ENCODE measurements at regions not wholly inside any gene's neighbourhood (a gene's known extent, or its start where the extent isn't known, plus 50 kb on each side); places are given as distances from the start of the nearest gene placed in this dataset.

DNA sequence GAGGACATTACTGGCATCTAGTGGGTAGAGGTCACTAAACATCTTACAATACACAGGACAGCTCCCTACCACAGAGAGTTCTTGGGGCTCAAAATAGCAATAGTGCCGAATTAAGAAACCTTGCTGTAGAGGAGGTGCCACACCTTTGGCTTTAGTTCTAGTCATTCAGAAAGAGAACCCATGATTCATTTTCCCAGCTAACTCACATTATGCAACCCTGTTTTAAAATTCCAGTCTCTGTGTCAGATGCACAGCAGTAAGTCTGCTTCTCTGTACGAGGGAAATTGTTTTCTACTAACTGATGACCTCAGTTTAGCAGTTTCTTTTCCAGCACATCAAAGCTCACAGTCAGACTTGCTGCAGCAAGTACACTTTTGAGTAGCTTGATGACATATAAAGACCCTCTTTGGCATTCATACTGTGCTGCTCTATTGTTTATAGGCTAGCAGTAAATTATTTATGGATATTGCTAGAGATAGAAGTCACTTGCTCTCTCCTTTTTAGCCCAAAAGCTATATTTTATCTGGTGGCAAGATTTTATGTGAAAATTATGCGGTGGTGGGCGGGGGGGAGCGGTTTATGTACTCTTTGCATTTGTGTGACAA, 487.8 kb upstream of the MAGEB18 start:
- Histone ChIP-seq H3K14ac (ENCODE audit: insufficient read length) (no peak overlapping the region), H3K9ac (replicated peaks in 1 of 4; ENCODE audit: extremely low read depth in 1 of 4, low read depth in 3 of 4, low read length in 3 of 4) (no peak overlapping the region), H2BK120ac (replicated peaks; ENCODE audit: low read depth, low read length) (no peak overlapping the region), H3K23me2 (ENCODE audit: low read depth, low read length) (no peaks in the 10 kb centered on the region), H3K4me1 (replicated peaks in 1 of 4; ENCODE audit: control insufficient read depth in 3 of 4, insufficient read depth in 4 of 4, low read length in 3 of 4) (no peaks in the 10 kb centered on the region), H2AFZ (ENCODE audit: low read length) (no peak overlapping the region), H3K4ac (replicated peaks; ENCODE audit: insufficient read length, low read depth, low read length) (no peak overlapping the region), H3K4me3 (ENCODE audit: extremely low read depth in 1 of 4, insufficient read depth in 2 of 4, low read depth in 3 of 4, low read length in 4 of 4) (no peak overlapping the region), H3K9me3 (ENCODE audit: insufficient read depth in 2 of 2, low read depth in 1 of 2, low read length in 1 of 2) (no peaks in the 10 kb centered on the region), H3K79me2 (ENCODE audit: control insufficient read depth in 1 of 2, insufficient read depth in 2 of 2, low read length in 2 of 2) (no peaks in the 10 kb centered on the region), H3K79me1 (ENCODE audit: low read depth, low read length) (no peaks in the 10 kb centered on the region), H4K91ac (replicated peaks; ENCODE audit: insufficient read length, low read length) (no peak overlapping the region), H2BK20ac (ENCODE audit: low read length) (no peak overlapping the region), H3K36me3 (ENCODE audit: control insufficient read depth in 2 of 4, insufficient read depth in 4 of 4, low read length in 3 of 4) (no peaks in the 10 kb centered on the region), H3K56ac (replicated peaks; ENCODE audit: insufficient read length, low read depth, low read length) (no peak overlapping the region), H2BK15ac (ENCODE audit: low read length) (no peak overlapping the region), H4K5ac (ENCODE audit: insufficient read length, low read depth, low read length) (no peak overlapping the region), H2AK5ac (ENCODE audit: low read depth, low read length) (no peak overlapping the region), H3K4me2 (ENCODE audit: insufficient read depth in 1 of 2, low read depth in 2 of 2, low read length in 2 of 2) (no peak overlapping the region), H3K18ac (ENCODE audit: extremely low read depth, low read length) (no peak overlapping the region), H4K20me1 (replicated peaks in 1 of 2; ENCODE audit: control insufficient read depth in 1 of 2, insufficient read depth in 2 of 2, low read length in 2 of 2) (no peaks in the 10 kb centered on the region), H4K8ac (ENCODE audit: extremely low read depth, insufficient read depth, low read length) (no peak overlapping the region), H2BK12ac (ENCODE audit: low read depth, low read length) (no peak overlapping the region), H2BK5ac (ENCODE audit: low read depth, low read length) (no peak overlapping the region), H3K27ac (ENCODE audit: low read depth, low read length) (no peak overlapping the region), H3K23ac (ENCODE audit: insufficient read length) (no peak overlapping the region), H3K27me3 (replicated peaks in 1 of 4; ENCODE audit: control insufficient read depth in 3 of 4, extremely low read depth in 1 of 4, insufficient read depth in 3 of 4, low read length in 3 of 4) (no peaks in the 10 kb centered on the region)
- WGBS, 2 experiments (ENCODE audit: extremely low coverage in 1 of 2, insufficient coverage in 1 of 2, insufficient read length in 1 of 2, insufficient replicate concordance in 2 of 2, low coverage in 1 of 2, low lambda C conversion rate in 2 of 2, missing lambda C conversion rate in 1 of 2), result 87% methylated on average over 2 of the region's 5 CpGs; no CpG with 5 or more reads in 1 of the 2 experiments
- FAIRE-seq (no peak), DNase-seq (ENCODE audit: low read depth in 1 of 2, low spot score in 2 of 2) (no peak)
- ChIA-PET CTCF (ENCODE audit: partially characterized antibody) (no interaction called here), POLR2A (ENCODE audit: partially characterized antibody) (no interaction called here)
- TF ChIP-seq NRF1 (IDR thresholded peaks at IDR 0.05; ENCODE audit: low read depth, low read length), result no peak
- TF ChIP-seq RAD21 (IDR thresholded peaks at IDR 0.05 in 1 of 2, conservative IDR thresholded peaks at IDR 0.05 in 1 of 2; ENCODE audit: low read depth in 2 of 2, low read length in 2 of 2), result no peak
- TF ChIP-seq, protein P1, sequence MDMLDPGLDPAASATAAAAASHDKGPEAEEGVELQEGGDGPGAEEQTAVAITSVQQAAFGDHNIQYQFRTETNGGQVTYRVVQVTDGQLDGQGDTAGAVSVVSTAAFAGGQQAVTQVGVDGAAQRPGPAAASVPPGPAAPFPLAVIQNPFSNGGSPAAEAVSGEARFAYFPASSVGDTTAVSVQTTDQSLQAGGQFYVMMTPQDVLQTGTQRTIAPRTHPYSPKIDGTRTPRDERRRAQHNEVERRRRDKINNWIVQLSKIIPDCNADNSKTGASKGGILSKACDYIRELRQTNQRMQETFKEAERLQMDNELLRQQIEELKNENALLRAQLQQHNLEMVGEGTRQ (IDR thresholded peaks at IDR 0.05; ENCODE audit: low read length), result no peak
- TF ChIP-seq, protein P2, sequence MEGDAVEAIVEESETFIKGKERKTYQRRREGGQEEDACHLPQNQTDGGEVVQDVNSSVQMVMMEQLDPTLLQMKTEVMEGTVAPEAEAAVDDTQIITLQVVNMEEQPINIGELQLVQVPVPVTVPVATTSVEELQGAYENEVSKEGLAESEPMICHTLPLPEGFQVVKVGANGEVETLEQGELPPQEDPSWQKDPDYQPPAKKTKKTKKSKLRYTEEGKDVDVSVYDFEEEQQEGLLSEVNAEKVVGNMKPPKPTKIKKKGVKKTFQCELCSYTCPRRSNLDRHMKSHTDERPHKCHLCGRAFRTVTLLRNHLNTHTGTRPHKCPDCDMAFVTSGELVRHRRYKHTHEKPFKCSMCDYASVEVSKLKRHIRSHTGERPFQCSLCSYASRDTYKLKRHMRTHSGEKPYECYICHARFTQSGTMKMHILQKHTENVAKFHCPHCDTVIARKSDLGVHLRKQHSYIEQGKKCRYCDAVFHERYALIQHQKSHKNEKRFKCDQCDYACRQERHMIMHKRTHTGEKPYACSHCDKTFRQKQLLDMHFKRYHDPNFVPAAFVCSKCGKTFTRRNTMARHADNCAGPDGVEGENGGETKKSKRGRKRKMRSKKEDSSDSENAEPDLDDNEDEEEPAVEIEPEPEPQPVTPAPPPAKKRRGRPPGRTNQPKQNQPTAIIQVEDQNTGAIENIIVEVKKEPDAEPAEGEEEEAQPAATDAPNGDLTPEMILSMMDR (IDR thresholded peaks at IDR 0.05; ENCODE audit: control extremely low read depth in 1 of 3, insufficient read depth in 1 of 3, low read depth in 1 of 3, low read length in 3 of 3), result no peak
